HG03135 (cell line): ENCODE measurements at regions not wholly inside any gene's neighbourhood (a gene's known extent, or its start where the extent isn't known, plus 50 kb on each side); places are given as distances from the start of the nearest gene placed in this dataset.
A peak's percentile ranks its signal among the peaks of the same experiment; 100 is the strongest.

Source experiments
- ATAC-seq: cut with Tn5 transposase; IDR thresholded peaks from one replicate; pipeline ENCODE4 v1.9.1; 2021; ENCODE audit warnings: mild to moderate bottlenecking, moderate library complexity; ENCODE audit not compliant: unreplicated experiment

DNA sequence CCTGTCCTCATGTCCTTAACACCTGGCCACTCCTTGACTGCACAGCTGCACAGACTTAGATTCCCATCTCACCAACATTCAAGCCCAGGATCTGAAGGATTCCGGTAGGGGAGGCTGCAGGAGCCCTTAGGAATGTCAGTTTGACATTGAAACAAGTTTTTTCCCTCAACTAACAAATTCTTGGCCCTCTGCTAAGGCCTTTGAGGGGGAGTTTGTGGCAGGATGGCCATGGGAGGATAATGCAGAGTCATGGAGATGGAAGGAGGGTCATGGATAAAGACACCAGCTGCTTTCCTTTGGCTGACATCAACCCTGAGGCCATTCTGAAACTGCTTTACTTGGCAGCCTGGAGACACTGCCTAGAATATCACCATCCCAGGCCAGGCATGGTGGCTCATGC, 63.4 kb upstream of the PPP2R5A start:
- no peak for ATAC-seq

DNA sequence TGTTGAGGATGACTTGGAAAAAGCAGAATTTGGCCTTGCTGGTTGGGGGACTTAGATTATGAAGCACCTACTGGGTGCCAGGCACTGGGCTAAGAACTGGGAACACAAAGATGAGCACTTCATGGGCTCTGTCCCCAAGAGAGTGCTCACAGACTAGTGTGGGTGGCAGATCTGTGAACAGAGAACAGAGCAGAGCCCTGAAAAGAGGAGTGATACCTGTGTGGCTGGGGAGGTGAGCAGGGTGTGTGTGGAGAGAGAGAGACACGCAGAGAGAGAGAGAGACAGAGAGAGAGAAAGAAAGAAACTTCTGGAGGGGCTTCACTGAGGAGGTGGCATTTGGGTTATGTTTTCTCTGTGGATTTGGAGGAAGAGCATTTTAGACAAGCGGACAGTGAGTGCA, 61.1 kb upstream of the PPP2R5A start:
- ATAC-seq = no peak

DNA sequence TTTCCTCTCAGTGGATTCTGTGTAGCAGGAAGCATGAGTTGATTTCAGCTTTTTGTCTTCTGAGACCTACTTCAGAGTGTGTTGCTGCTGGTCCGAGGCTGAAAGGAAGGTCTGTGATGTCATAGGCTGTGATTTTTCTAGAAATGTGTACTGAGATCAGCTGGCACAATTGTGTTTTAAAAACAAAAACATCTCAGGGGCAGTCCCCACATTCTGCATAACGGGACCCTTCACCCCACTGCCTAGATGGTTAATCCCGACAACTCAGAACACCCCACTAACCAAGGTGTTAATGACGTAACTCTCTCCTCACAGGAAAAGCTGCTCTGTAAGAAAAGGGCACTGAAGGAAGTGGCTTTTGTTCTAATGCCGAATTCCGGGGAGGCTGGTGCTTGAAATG, 59.8 kb upstream of the PPP2R5A start:
- no peak for ATAC-seq

DNA sequence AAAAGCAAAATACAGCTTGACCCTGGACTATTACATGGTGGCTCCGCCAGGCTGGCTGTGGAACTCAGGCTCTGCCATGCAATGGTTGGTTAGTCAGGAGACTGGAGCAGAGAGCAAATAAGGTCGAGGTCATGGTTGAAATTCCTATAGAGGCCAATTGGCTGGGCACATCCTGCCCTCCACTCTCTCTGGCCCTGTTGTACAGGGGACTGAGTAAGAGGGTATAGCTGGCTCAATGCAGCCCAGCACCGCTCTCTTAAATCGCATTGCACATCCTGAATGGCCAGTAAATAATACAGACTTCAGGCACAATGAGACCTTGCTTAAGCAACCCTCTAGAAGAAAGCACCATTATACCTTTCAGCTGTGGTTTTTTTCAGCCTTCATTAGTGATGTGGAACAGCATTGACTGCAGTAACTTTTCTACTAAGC, 59.3 kb upstream of the PPP2R5A start:
- ATAC-seq = no peak

DNA sequence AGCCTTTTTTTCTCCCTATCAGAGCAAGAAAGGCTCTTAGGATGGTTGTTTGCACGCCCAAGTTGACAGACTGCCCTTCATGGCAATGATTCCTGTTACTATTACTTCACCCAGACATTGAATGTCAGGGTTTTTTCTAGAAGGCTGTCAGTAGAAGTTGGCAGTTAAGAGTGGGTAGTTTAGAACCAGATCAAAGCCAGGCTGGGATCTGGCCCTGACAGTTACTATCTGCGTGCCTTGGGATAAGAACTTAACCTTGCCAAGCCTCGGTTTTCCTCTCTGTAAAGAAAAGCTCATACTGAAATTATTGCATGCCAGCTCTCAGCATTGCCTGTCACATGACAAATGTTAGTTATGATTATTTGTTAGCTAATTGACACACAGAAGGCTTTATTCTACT, 58.7 kb upstream of the PPP2R5A start:
- no peak for ATAC-seq

DNA sequence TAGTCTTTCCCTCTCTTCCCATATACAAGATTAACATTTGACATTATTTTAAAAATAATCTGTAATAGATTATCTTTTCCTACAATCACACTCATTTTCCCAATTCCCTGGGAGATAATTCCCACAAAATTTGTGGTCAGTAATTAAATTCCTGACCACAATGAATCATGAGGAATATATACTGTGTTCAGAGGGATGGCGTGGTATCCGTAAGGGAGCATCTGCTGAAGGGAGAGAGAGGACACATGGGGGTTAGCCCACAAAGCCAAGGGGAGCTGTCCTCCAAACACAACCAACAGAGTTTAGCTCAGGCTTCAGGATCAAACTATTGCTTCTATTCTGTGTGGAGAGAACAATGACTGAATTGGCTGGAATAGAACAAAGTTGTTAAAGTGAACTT, 57.1 kb upstream of the PPP2R5A start:
- no peak for ATAC-seq

DNA sequence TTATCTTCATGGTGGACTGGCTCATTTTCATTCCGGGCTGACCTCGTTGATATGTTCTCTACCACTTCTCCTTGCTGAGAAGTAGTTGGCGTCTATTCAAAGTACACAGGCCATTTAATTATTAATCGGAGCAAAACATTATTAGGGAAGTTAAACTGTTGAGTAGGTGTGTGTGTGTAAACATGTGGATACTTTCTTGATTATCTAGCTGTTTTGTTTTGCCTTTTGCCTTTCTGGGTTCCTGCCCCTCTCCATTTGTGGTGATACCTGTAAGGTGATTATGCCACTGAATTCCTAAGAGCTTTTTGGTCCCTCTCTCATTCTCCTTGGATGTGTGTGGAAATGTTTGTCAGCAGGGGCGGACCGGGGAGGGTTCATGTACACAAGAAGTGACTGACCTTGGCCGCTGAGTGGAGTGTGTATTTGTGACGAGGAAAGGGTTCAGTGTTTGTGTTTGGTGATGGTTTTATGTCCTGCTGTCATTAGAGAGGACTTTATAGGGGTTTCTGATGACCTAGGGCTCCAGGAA, 56.6 kb upstream of the PPP2R5A start:
- no peak for ATAC-seq

DNA sequence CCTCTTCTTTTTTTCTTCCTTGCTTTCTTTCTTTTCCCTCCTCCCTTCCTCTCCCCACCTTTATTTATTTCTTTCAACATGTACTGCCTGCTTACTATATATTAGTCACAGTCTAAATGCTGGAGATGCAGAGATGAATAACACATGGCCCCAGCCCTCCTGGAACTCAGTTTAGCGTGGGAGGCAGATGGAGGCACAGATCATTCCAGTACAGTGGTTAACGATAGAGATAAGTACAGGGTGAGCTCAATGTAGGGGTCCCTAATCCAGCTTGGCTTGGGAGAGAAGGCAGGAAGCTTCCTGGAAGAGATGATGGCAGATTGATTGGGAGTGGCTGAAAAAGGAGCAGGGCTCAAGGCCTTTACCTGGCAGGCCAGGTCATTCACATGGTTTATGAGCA, 55.6 kb upstream of the PPP2R5A start:
- no peak for ATAC-seq

DNA sequence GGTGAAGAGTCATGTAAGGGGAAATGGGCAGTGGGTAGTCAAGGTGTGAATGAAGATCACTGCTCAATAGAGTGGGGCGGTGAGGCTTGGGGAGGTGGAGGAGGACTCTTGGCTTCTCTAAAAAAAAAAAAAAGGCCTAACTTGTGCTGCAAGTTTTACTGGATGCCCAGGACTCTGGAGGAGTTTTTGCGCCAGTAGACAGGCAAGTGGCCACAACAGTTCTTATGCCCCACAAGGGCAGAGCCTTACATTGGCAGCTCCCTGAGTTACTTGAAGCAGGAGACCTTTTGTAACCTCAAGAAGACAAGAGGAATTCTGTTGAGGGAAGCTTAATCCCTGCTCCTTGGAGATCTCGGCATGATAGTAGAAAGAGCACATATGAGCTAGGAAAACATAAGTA, 54.9 kb upstream of the PPP2R5A start:
- no peak for ATAC-seq

DNA sequence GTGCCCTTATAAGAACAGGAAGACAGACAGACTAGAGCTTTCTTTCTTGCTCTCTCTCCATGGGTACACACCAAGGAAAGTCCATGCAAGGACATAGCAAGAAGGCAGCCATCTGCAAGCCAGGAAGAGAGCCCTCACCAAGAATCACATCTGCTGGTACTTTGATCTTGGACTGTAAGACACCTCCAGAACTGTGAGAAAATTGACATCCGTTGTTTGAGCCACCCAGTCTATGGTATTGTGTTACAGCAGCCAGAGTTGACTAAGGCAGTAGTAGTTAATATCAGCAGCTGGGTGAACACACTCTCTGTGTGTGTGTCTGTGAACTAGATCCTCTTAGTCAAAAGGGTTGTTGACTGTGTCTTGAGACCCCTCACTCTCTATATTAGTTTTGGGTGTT, 53.8 kb upstream of the PPP2R5A start:
- no peak for ATAC-seq

DNA sequence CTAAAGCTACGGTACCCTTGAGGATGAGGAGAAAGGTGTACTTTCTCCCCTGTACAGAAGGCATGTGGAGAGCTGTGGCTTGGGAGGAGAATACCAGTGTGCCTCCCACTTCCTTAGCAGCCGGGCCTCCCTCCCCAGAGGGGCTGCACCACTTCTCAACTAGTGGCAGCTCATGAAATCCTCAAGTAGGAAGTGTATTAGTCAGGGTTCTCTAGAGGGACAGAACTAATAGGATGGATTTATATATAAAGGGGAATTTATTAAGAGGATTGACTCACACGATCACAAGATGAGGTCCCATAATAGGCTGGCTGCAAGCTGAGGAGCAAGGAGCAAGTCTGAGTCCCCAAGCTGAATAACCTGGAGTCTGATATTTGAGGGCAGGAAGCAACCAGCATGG, 53.1 kb upstream of the PPP2R5A start:
- no peak for ATAC-seq

DNA sequence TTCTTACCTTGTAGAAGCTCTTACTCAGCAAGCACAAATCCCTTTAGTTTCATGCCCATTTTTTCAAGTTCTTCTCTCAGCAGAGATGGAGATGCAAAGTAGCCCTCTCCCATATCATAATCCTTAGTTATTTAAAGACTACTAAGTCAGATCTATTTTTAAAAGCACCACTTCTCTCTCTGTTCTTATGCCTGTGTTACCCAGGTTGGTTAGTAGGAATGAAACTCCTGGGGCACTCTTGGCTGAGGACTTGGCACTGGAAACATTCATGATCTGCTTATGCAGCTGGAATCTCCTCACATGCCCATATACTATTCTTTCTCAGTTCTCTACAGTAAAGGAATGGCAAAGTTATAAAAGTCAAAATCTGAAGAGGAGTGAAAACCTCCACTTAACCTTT, 51.9 kb upstream of the PPP2R5A start:
- ATAC-seq = no peak

DNA sequence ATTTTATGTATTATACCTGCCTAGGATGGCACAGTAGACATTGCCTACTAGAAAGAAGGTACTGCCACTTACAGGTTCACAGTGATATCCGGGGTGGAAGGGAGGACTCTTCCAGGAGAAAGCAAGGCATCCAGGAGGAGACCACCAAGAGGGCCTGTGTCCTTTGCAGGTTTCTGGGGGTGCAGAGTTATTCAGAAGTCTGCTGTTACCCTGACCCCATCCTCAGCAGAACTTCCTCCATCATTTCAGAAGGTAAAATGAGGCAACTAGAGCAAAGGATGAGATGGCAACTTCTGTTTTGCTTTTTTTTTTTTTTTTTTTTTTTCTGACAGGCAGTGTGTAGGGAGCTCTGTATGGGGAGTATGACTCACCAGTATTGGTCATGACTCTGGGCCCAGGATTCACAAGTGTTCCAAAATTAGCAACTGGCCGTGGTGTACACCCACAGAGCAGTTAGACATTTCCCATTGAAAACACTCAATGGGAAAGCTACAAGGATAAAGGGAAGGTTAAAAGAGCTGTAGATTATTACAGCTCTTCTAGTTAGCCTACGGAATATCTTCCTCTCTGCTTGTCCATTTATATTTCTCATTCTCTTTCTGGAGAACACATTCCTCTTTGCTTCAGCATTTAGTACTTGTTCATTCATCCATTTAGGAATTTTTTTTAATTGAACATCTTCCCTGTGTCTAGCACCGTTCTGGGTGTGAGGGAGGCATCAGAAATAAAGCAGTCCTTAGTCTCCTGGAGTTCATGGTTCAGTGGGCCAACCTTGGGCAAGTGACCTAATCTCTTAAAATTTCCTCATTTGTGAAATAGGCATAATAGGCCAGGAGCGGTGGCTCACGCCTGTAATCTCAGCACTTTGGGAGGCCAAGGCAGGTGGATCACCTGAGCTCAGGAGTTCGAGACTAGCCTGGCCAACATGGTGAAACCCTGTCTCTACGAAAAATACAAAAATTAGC, 50.5 kb upstream of the PPP2R5A start:
- peak; percentile 47 for ATAC-seq
